Hematopoietic multipotent progenitor cell treated with erythropoietin and hydrocortisone succinate and interleukin-3 and kit ligand, for 15 days (in vitro differentiated cells): ENCODE measurements at regions not wholly inside any gene's neighbourhood (a gene's known extent, or its start where the extent isn't known, plus 50 kb on each side); places are given as distances from the start of the nearest gene placed in this dataset.
"Not testable (repeated sequence)": the region's sequence is repeated elsewhere in the genome, so short reads cannot be mapped to it uniquely, and the experiment has no call there.

ENCODE experiments used
- DNase-seq: peaks from one replicate; pipeline ENCODE4 v3.0.0-alpha.2; 2015; ENCODE audit warnings: low spot score

GRCh38 chr10:131817866-131818509, 82.8 kb upstream of the PPP2R2D start:
- no peak for DNase-seq

GRCh38 chr10:131818510-131819234, 82.1 kb upstream of the PPP2R2D start:
- DNase-seq = no peak

- no peak for DNase-seq
These were observed 81.4 kb upstream of the PPP2R2D start for GRCh38 chr10:131819241-131820072.

- no peak for DNase-seq
These were observed 80.2 kb upstream of the PPP2R2D start for GRCh38 chr10:131820626-131821025.

GRCh38 chr10:131821378-131822012, 79.3 kb upstream of the PPP2R2D start:
- DNase-seq = no peak

- DNase-seq = no peak
These were observed 78.7 kb upstream of the PPP2R2D start for GRCh38 chr10:131822013-131822691.

GRCh38 chr10:131822692-131823245, 78.0 kb upstream of the PPP2R2D start:
- no peak for DNase-seq

GRCh38 chr10:131823601-131824099, 77.2 kb upstream of the PPP2R2D start:
- DNase-seq = not testable (repeated sequence)

- no peak for DNase-seq
These were observed 76.2 kb upstream of the PPP2R2D start for GRCh38 chr10:131824371-131825149.

GRCh38 chr10:131825150-131825848, 75.5 kb upstream of the PPP2R2D start:
- no peak for DNase-seq

GRCh38 chr10:131825960-131826650, 74.7 kb upstream of the PPP2R2D start:
- DNase-seq = no peak

GRCh38 chr10:131829156-131829930, 71.5 kb upstream of the PPP2R2D start:
- DNase-seq = no peak

- no peak for DNase-seq
These were observed 70.2 kb upstream of the PPP2R2D start for GRCh38 chr10:131830446-131831130.

GRCh38 chr10:131831561-131831960, 69.2 kb upstream of the PPP2R2D start:
- no peak for DNase-seq

GRCh38 chr10:131832056-131832685, 68.6 kb upstream of the PPP2R2D start:
- DNase-seq = no peak

- DNase-seq = no peak
These were observed 67.8 kb upstream of the PPP2R2D start for GRCh38 chr10:131833013-131833412.

- no peak for DNase-seq
These were observed 67.2 kb upstream of the PPP2R2D start for GRCh38 chr10:131833446-131834080.
